SK-N-MC (cell line): ENCODE measurements at regions not wholly inside any gene's neighbourhood (a gene's known extent, or its start where the extent isn't known, plus 50 kb on each side); places are given as distances from the start of the nearest gene placed in this dataset.

Source experiments
- DNase-seq: peaks from one replicate; pipeline ENCODE4 v3.0.0-alpha.2; 2011; ENCODE audit warnings: low read depth, low spot score
- H3K27ac ChIP-seq: fragments of 200-600 bp; sonication (generic); 2 replicates; pipeline ENCODE4 v1.5.1; 2016; ENCODE audit warnings: mixed run types
- H3K36me3 ChIP-seq: fragments of 200-600 bp; sonication (generic); 2 replicates; pipeline ENCODE4 v1.6.1; 2017; ENCODE audit warnings: antibody characterized with exemption, low read length, mixed read lengths; ENCODE audit not compliant: insufficient read depth
- H3K4me3 ChIP-seq: fragments of 200-600 bp; sonication (generic); 2 replicates; pipeline ENCODE4 v1.5.1; 2016
- H3K9ac ChIP-seq: fragments of 200-600 bp; sonication (generic); 2 replicates; pipeline ENCODE4 v1.8.0; 2017; ENCODE audit warnings: mixed run types, mixed read lengths; ENCODE audit not compliant: insufficient read length
- H3K9me3 ChIP-seq: fragments of 200-600 bp; sonication (generic); 2 replicates; pipeline ENCODE4 v1.6.1; 2017; ENCODE audit warnings: low read depth, mild to moderate bottlenecking, antibody characterized with exemption, low read length, moderate library complexity, mixed read lengths
- EZH2 ChIP-seq: fragments of 200-600 bp; sonication (generic); IDR thresholded peaks from one replicate; pipeline ENCODE4 v1.6.1; 2017; ENCODE audit warnings: antibody characterized with exemption
- FOXP2 ChIP-seq: optimal IDR thresholded peaks from 2 replicates; pipeline ENCODE3; 2011; ENCODE audit warnings: mild to moderate bottlenecking, moderate library complexity; ENCODE audit not compliant: insufficient read depth; ENCODE audit errors: extremely low read length, control extremely low read depth
- POLR2AphosphoS5 ChIP-seq: IDR thresholded peaks from 2 replicates; pipeline ENCODE4 v1.6.1; 2012; ENCODE audit warnings: mild to moderate bottlenecking, low read depth, low read length, borderline replicate concordance

GRCh38 chr20:48236000-48236970 is 451.0 kb upstream of the SULF2 start:
- no peaks in the 10 kb centered on the region for H3K36me3 ChIP-seq
- no peak overlapping the region for H3K9ac ChIP-seq
- no peak overlapping the region for H3K27ac ChIP-seq
- TF ChIP-seq FOXP2 (no peak), POLR2AphosphoS5 (no peak), EZH2 (no peak)
- DNase-seq: no peak
- H3K9me3 ChIP-seq: no peaks in the 10 kb centered on the region
- no peak overlapping the region for H3K4me3 ChIP-seq

- H3K4me3 ChIP-seq: no peak overlapping the region
- DNase-seq: no peak
- H3K27ac ChIP-seq: no peak overlapping the region
- H3K9me3 ChIP-seq: no peaks in the 10 kb centered on the region
- TF ChIP-seq POLR2AphosphoS5 (no peak), FOXP2 (no peak), EZH2 (no peak)
- no peaks in the 10 kb centered on the region for H3K36me3 ChIP-seq
- no peak overlapping the region for H3K9ac ChIP-seq
Measured at GRCh38 chr20:48234951-48235350, 449.7 kb upstream of the SULF2 start.

- no peak for TF ChIP-seq EZH2
- no peak for TF ChIP-seq POLR2AphosphoS5
- no peak for TF ChIP-seq FOXP2
- Histone ChIP-seq H3K4me3 (no peak overlapping the region), H3K9ac (no peak overlapping the region), H3K36me3 (no peaks in the 10 kb centered on the region), H3K27ac (no peak overlapping the region), H3K9me3 (no peaks in the 10 kb centered on the region)
- DNase-seq: no peak
Measured at GRCh38 chr20:48231253-48231930, 446.1 kb upstream of the SULF2 start.

- H3K9ac ChIP-seq: no peak overlapping the region
- DNase-seq: no peak
- H3K4me3 ChIP-seq: no peak overlapping the region
- H3K36me3 ChIP-seq: no peaks in the 10 kb centered on the region
- H3K9me3 ChIP-seq: no peaks in the 10 kb centered on the region
- TF ChIP-seq POLR2AphosphoS5: no peak
- H3K27ac ChIP-seq: no peak overlapping the region
Measured at GRCh38 chr20:48230216-48230615, 444.9 kb upstream of the SULF2 start.

GRCh38 chr20:48227381-48227780 is 442.1 kb upstream of the SULF2 start:
- no peak overlapping the region for H3K4me3 ChIP-seq
- no peaks in the 10 kb centered on the region for H3K36me3 ChIP-seq
- no peak for DNase-seq
- no peak overlapping the region for H3K9ac ChIP-seq
- H3K9me3 ChIP-seq: no peaks in the 10 kb centered on the region
- TF ChIP-seq POLR2AphosphoS5: no peak
- no peak for TF ChIP-seq EZH2
- no peak for TF ChIP-seq FOXP2
- H3K27ac ChIP-seq: no peak overlapping the region

GRCh38 chr20:48226642-48227041 is 441.4 kb upstream of the SULF2 start:
- H3K4me3 ChIP-seq: no peak overlapping the region
- H3K27ac ChIP-seq: no peak overlapping the region
- no peak for DNase-seq
- no peaks in the 10 kb centered on the region for H3K9me3 ChIP-seq
- no peak overlapping the region for H3K9ac ChIP-seq
- H3K36me3 ChIP-seq: no peaks in the 10 kb centered on the region
- no peak for TF ChIP-seq POLR2AphosphoS5
- no peak for TF ChIP-seq FOXP2
- no peak for TF ChIP-seq EZH2

GRCh38 chr20:48224533-48225050 is 439.3 kb upstream of the SULF2 start:
- H3K27ac ChIP-seq: no peak overlapping the region
- no peak overlapping the region for H3K9ac ChIP-seq
- TF ChIP-seq POLR2AphosphoS5 (no peak), EZH2 (no peak), FOXP2 (no peak)
- H3K9me3 ChIP-seq: no peaks in the 10 kb centered on the region
- H3K36me3 ChIP-seq: no peaks in the 10 kb centered on the region
- H3K4me3 ChIP-seq: no peak overlapping the region
- no peak for DNase-seq

GRCh38 chr20:48223715-48224114 is 438.4 kb upstream of the SULF2 start:
- DNase-seq: no peak
- H3K36me3 ChIP-seq: no peaks in the 10 kb centered on the region
- TF ChIP-seq POLR2AphosphoS5: no peak
- TF ChIP-seq EZH2: no peak
- no peak for TF ChIP-seq FOXP2
- H3K4me3 ChIP-seq: no peak overlapping the region
- H3K9ac ChIP-seq: no peak overlapping the region
- H3K27ac ChIP-seq: no peak overlapping the region
- no peaks in the 10 kb centered on the region for H3K9me3 ChIP-seq
